Lung microvascular endothelial cell (primary cell): ENCODE measurements at regions not wholly inside any gene's neighbourhood (a gene's known extent, or its start where the extent isn't known, plus 50 kb on each side); places are given as distances from the start of the nearest gene placed in this dataset.

Experiments used
- DNase-seq, 2 donors: peaks; one replicate each; pipeline versions ENCODE4 v3.0.0 to v3.0.0-alpha.2; 2010; ENCODE audit warnings: low read depth in 2 of 2

DNA sequence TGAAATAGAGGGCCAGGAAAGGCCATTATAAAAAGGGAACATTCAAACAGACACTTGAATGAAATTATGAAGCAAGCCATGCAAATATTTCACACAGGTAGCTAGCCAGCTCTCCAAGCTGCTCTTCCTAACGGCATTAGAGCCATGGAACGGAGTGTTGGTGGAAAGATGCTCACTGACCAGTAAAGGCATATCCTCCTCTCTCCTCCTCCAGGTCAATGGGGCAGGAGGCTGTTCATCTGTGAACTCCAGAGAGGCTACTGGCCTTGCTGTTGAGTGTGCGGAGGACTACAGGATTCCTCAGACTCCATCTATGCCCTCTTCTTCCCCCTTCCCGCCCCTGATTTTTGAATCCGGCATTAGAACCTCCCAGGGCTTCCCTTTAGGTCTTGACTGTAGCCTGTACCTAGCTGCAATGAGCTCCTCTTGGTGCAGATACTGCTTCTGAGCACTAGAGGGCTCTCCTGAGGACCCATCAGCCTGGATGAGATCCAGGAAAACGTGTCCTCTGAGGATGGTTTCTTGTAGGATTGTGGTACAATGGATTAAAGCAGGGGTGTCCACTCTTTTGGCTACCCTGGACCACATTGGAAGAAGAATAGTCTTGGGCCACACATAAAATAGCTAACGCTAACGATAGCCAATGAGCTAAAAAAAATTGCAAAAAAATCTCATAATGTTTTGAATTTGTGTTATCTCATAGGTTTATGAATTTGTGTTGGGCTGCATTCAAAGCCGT, 162.2 kb downstream of the SREK1 start:
- peak; percentile 69 to 75 for DNase-seq

DNA sequence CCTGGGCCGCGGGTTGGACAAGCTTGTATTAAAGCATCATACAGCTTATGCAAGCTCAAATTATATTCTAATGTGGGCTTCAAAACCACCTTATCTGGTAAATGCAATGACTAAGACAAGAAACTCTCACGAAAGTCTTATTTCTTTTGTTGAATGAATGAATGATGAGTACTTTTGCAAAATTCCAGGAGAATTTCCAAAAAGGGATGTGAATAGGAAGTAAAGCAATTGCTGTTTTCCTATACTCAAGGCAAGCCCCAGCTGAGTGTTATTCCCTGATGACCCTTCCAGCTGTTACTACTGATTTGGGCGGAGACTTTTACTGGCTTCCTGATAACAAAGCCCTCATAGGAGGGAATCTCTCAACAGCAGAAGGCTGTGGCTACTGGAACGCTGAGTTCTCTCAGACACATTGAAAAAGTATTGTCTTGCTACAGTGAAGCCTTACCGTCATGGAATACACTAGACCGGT, 162.8 kb downstream of the SREK1 start:
- DNase-seq: no peak

DNA sequence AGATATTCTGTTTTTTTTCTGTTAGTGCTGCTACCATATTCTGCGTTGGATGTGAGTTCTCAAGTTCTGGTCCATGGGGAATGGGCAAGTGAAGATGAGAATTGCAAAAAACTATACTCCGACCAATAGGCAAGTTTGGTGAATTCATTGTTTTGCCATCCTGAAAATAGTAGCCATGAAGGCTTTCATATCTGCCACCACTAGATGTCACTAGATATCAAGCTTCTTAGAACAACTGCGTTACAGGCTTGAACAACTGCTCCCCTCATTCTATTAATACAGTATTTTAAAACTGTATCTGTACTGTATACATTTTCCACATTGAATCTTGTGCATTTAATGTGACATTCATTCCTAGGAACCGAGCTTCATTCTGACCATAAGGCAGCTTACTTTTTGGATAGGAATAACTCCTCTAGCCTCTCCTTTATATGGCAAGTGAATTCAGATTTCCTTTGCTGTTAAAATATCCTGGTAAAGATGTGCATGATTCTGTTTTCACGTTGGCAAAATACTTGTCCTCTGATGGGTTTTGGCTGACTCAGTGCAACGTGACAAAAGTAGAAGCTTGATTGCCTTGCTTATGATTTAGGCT, 163.6 kb downstream of the SREK1 start:
- DNase-seq: peak; percentile 75 to 78

DNA sequence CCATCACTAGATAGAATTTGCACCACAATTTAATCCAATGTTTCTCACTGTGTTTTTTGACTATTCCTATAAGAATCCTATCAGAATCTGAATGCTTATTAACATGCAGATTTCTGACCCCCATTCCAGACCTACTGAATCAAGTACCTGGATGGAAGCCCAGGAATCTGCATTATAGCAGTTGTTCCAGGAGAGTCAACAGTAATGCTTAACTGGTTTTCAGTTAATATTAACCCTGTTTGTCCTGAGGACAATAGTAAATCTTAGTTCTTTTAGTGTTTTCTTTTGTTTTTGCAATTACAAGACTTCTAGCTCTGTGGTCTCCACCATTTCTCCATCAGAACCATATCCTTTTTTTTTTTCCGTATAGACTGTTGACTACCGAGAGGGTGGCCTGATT, 168.2 kb downstream of the SREK1 start:
- DNase-seq: no peak

DNA sequence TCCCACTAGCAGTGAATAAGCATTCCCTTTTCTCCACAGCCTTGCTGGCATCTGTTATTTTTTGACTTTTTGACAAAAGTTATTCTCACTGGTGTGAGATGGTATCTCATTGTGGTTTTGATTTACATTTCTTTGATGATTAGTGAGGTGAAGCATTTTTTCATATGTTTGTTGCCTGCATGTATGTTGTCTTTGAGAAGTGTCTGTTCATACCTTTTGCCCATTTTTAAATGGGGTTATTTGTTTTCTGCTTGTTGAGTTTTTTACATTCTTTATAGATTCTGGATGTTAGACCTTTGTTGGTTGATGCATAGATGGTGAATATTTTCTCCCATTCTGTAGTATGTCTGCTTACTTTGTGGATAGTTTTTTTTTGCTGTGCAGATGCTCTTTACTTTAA, 171.7 kb downstream of the SREK1 start:
- DNase-seq: no peak

DNA sequence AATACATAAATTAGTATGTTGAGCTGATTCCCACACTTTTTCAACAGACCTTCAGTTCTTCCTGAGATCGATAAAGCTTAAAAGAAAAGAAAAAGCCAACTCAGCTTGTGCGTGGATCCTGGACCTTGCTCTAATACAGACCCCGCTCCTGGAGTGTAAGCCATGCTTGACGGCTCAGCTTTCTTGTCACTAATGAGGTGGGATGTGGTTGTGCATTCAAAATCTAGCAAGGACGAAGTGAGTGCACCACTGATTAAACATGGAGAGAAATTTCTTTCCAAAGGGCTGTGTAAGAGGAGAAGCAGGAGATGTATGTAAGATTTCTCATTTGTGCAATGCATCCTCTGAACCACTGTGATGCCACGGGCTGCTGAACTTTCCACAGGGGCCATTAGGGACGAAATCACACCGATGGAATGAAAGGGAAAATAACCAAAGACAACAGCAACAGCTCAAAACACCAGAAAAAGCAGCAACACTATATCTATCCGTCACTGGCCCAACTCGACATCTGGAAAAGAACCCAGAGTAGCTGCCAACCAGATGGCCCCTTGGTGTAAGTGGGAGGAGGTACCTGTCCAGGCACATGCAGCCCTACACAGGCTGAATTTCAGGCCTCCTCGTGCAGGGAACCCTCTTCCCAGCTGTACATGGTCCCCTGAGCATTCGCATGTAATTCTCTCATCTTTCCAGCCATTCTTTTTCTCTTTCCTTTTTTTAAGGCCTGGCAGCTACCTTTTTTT, 178.9 kb downstream of the SREK1 start:
- no peak for DNase-seq

DNA sequence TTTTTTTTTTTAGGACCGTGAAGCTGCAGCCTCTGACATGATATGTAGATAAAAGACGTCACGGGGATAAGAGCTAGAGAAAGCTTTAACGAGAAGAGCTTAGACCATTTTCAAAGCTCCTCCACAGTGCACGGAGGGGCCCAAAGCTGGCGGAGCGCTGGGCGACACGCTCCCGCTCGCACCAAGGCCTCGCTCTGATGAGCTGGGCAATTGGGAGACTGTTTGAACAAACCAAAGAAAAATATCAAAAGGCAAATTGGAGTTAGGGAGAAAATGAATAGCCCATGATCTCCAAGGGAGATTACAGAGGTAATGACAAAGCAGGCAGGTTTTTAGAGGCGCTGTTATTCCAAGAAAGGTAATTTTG, 179.4 kb downstream of the SREK1 start:
- no peak for DNase-seq

DNA sequence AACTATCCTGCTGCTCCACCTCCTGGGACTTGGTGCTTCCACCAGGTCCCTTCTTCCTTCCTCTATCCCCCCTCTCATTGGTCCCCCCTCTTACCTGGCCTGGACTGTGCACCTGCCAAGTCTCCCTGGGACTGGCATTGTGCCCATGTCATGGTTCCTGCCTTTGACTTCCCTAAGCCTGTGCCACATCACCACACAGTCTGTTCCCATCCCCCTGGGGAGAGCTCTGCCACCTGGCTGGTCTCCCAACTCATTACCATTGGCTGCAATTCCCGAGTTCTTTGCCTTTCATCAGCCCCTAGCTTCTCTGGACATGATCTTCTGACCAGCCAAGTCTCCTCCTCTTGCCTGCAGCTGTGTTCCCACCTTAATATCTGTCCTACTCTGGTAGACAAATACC, 180.3 kb downstream of the SREK1 start:
- DNase-seq: no peak

DNA sequence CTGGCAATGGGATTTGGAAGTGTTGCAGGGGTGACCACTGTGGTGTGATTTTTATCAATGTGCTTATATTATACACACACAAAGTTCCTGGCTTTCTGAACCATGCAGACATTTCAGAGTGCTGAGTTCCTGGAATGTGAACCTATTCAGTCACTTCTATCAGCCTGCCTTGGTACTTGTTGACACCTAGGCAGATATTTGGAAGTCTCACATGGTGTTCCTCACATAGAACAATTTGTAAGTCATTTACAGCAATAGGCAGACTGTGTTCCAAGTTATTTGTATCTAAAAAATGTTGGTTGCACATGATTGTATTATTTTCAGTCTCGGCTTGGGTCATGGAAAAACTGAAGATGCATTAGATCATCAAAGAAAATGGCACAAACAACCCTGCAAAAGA, 182.2 kb downstream of the SREK1 start:
- DNase-seq: no peak

DNA sequence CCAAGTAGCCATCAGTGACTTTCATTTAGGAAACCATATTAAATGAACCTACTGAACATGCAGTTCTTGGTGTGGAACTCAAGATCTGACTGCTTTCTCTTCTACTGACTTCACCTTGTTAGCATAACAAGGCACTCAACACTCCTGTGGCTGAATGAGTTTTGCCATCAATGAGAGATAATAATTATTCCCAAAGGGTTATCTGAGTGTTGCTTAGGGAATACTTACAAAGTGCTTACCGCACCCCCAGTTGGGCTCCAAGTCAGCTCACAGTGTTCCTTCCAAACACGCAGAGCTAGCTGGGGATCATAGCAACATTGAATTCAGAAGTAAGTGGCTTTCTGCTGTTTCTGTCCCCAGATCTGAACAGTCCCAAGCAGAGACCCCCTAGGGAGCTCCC, 182.9 kb downstream of the SREK1 start:
- no peak for DNase-seq

DNA sequence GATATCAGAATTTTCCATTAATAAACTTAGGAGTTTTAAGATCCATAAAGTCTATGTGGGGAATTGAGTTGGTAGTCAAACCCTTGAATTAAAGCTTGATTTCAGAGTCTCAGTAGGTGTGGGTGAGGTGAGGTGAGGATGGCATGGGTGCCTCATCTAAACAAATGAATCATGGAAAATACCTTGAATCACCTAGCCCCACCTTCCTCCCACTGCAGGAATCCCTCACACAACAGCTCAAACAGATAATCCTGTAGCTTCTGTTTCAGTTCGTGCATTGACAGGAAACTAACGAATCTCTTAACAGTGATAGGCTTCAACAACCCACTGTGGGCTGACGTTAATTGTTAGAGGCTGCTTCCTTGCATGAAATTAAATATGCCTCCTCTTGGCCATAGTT, 185.0 kb downstream of the SREK1 start:
- no peak for DNase-seq

DNA sequence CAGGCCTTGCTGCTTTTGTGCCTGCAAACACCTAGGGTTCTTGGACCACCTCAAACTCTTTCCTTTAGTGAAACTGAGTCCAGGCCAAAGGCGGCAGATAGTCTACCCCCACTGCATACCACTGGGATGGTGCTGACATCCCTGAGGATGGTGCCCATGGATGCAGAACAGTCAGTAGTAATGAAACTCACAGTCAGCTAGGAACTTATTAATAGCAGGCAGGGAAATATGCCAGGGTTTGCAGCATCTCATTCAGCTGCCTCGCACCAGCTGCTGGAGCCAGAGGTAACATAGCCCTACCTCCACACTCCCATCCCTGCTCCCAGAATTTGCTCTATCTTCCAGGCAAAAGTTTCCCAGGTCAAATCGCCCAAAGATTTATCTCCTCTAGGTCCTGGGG, 189.1 kb downstream of the SREK1 start:
- no peak for DNase-seq

DNA sequence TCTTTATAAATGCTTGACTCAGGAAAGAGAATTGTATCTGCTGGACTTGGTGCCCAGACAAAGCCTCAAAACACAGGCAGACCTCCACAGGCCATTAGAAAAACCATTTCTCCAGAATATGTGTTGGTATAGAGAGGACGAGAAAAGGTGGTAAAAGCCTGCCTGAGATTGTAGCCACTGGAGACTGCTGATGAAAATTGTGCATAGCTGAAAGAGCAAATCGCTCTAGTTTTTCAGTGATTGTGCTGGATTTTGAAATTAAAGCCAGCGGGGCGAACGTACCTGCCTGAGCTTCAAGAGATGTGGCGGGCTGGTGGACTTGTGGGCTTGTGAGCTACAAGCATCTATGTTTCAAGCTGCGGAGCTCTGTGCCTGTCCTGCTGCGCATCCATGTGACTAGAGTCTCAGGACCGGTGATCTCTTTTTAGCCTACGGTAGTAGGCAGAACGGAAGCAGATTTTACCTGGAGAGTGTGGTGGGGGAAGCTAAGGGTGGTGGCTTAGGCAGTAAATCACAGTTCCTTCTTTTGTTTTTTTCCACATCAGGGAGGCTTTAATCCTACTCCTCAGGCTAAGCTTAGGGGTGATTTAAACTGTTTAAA, 193.6 kb downstream of the SREK1 start:
- DNase-seq: no peak

DNA sequence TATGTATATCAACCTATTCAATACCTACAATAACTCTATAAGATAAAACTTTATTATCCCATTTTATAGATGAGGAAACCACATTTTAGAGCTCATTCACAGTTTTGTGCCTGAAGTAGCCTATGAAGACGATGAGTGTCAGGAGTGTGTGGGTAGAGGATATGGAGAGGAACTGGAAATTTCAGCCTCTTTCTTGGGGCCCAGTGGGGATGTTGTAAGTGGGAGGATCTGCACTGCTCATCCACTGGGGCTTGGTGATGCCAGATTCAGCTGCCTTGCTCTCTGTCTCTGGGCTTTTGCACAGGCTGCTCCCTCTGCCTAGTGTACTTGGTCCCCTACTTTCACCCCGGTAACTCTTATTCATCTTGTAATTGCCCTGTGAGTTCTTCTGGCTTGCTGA, 194.7 kb downstream of the SREK1 start:
- no peak for DNase-seq

DNA sequence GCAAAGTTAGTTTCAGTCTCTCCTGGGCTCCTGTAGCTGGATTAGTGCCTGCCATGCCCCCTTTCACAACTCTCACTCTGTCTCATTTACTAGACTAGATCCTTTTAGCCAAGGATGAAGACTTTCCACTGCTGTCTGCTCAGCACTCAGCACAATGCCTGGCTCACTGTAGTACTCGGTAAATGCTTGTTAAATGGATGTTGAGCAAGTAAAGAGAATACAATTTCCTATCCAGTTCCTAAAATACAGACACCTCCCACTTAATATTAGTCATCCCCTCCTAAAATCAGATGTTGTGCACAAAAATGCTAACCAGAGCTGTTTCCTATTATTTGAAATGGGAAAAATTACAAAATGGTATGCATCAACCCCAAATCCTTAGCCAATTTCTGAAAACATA, 195.8 kb downstream of the SREK1 start:
- no peak for DNase-seq

DNA sequence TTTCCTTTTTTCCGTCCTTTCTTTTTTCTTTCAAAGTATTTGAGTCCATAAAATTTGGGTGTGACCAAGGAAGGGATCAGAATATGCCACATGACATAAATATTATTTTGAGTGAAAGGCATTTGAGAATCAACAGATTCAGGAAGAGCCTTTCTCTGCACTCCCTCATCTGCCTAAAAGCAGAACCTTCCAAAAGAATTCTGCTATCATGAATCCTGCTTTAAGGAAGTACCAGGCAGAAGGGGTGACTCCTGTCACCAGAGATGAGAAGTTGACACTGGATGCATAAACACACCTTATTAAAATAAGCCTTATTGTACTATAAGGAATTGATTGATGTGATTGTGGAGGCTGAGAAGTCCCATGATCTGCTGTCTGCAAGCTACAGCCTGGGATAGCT, 196.7 kb downstream of the SREK1 start:
- no peak for DNase-seq

DNA sequence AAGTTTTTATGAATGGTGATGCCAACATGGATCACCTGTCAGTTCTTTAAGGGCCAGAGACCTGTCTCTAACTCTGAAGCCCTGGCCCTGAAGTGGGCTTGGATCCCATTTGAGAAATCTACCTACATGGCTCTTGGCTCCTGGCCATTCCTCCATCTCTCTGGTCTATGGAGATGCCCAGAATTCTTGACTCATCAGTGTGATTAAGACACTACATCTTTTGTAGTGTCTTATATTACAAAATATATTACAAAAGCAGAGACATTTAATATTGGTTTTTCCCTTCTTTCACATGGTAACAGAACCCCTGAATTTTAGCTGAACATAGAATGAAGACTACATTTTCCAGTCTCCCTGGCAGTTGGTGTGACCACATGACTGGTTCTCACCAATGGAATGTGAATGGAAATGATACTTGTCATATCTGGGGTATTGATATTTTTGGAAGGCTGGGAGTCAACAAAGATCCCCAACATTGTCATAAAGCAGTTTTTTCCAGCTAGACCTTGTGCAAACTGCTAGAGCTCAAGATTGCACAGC, 198.3 kb downstream of the SREK1 start:
- DNase-seq: no peak

DNA sequence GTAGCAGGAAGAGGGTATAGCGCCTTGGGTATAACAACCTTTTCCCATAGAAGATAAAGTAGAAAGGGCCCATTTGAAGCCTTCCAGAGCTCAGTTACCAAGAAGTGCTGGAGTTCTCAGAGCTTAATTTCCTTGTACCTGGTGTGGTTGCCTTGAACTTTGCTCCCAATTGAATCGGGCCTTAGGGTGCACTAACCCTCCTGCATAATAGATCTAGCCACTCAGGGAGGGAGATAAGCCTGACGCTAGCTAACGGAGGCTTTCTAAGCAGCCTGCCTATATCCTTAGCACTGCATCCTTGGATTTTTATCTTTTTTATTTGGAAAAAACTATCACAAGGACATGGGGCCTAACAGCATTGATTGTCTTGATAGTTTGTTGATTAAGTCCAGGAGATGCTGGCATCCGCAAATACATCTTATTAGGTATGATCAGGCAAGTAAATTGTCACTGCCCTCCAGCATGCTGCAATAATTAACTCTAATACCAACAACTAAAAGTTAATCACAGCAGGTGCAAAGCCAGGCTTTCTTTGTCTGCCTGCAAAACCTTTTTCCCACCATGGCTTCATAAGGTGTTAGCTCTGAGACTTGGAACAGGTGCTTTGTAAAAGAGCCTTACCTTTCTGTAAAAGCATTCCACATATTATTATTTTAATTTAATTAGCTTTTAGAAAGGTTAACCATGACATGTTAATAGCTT, 199.4 kb downstream of the SREK1 start:
- no peak for DNase-seq

DNA sequence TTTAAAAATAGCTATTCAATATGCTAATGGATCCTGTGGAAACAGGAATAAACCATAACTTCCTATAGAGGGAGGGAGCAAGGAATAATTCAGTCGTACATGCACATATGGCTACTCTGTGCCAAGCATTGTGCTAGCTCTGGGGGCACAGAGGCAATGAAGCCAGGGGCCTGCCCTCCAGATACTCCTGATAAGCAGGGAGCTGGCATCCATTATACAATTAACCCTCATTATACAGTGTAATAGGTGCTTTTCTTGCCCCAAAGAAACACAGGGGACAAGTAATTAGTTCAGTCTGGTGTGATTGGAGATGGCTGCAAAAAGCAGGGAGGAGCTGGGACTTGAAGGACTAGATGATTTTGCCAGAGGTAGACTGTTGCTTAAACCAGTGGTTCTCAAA, 200.4 kb downstream of the SREK1 start:
- no peak for DNase-seq

DNA sequence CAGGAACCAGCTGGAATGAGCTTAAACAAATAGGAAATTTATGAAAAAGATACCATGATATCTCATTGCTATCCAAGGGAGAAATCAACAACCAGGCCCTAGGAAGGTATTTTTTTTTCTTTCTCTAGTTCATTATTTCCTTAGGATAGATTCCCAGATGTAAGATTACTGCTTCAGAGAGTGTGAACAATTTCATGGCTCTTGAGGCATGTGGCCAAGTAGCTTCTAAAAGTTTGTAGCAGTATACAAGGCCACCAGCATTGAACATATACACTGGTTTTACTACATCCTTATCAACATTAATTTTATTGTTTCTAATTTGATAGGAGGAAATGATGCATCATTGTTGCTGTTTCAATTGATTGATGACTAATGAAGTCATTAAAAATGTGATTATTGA, 201.2 kb downstream of the SREK1 start:
- DNase-seq: no peak

DNA sequence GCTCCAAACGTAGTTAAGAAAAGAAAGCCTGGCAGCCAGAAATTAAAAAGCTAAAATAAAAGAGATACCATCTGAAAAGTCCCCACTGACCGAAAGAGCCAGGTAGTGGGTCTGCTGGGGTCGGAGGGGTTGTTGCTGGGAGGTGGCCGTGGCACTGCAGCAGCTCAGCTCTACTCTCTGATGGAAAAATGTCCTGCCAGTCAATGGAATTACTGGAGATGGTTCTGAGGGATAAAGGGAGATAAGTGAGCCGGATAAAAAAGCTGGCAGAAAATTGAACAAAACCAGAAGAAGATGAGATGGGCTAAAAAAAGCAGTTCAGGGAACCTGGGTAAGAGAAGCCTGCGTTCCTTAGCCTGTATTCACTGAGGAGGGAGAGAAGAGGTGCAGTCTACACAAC, 202.8 kb downstream of the SREK1 start:
- DNase-seq: no peak
